ENCODE measurements at regions not wholly inside any gene's neighbourhood (a gene's known extent, or its start where the extent isn't known, plus 50 kb on each side); places are given as distances from the start of the nearest gene placed in this dataset.

GRCh38 chr7:118755067-118755625 lies 530.6 kb downstream of the ANKRD7 start:
- no peaks in the 10 kb centered on the region for H3K4me1 ChIP-seq (ENCODE audit: low read length)
- no peak overlapping the region for H2AFZ ChIP-seq (ENCODE audit: low read depth, low read length)
- no peaks in the 10 kb centered on the region for H3K36me3 ChIP-seq (replicated peaks; ENCODE audit: low read depth, low read length)
- no peaks in the 10 kb centered on the region for H3K27me3 ChIP-seq (ENCODE audit: low read depth, low read length)
- H3K9ac ChIP-seq (ENCODE audit: low read length) = no peak overlapping the region
- H3K4me2 ChIP-seq (ENCODE audit: low read length) = no peak overlapping the region
- H3K4me3 ChIP-seq (ENCODE audit: low read length) = no peak overlapping the region
- H4K20me1 ChIP-seq (ENCODE audit: insufficient read depth, low read length) = no peaks in the 10 kb centered on the region
- no peak overlapping the region for H3K27ac ChIP-seq (ENCODE audit: low read length)
- H3K9me3 ChIP-seq (ENCODE audit: insufficient read depth, low read length) = no peaks in the 10 kb centered on the region
- TF ChIP-seq EZH2phosphoT487 (IDR thresholded peaks at IDR 0.05; ENCODE audit: low read depth) (no peak), CTCF (IDR thresholded peaks at IDR 0.05; ENCODE audit: low read depth, low read length) (no peak)
- H3K79me2 ChIP-seq (ENCODE audit: low read length) = no peaks in the 10 kb centered on the region

DNA sequence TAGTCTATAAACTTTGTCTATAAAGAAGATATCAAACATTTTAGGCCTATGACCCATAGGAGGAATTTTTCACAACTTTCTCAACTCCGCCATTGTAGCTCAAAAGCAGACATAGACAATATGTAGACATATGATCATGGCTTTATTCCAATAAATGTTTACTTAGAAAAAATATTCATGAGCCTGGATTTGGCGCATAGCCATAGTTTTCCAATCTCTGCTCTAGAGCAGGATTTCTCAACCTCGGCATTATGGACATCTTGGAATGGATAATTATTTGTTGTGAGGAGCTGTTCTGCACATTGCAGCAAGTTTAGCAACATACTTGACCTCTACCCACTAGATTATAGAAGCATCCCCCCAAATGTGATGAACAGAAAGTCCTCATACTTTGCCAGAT lies 532.6 kb downstream of the ANKRD7 start:
- Histone ChIP-seq H3K9me3 (ENCODE audit: insufficient read depth, low read length) (no peaks in the 10 kb centered on the region), H3K79me2 (ENCODE audit: low read length) (no peaks in the 10 kb centered on the region), H3K4me3 (ENCODE audit: low read length) (no peak overlapping the region), H3K27ac (ENCODE audit: low read length) (no peak overlapping the region), H2AFZ (ENCODE audit: low read depth, low read length) (no peak overlapping the region), H3K4me2 (ENCODE audit: low read length) (no peak overlapping the region), H4K20me1 (ENCODE audit: insufficient read depth, low read length) (no peaks in the 10 kb centered on the region), H3K36me3 (replicated peaks; ENCODE audit: low read depth, low read length) (no peaks in the 10 kb centered on the region), H3K27me3 (ENCODE audit: low read depth, low read length) (no peaks in the 10 kb centered on the region), H3K4me1 (ENCODE audit: low read length) (no peaks in the 10 kb centered on the region), H3K9ac (ENCODE audit: low read length) (no peak overlapping the region)
- TF ChIP-seq EZH2phosphoT487 (IDR thresholded peaks at IDR 0.05; ENCODE audit: low read depth) (no peak), CTCF (IDR thresholded peaks at IDR 0.05; ENCODE audit: low read depth, low read length) (no peak)

- H3K9me3 ChIP-seq (ENCODE audit: insufficient read depth, low read length) = no peaks in the 10 kb centered on the region
- no peak overlapping the region for H3K4me2 ChIP-seq (ENCODE audit: low read length)
- TF ChIP-seq CTCF (IDR thresholded peaks at IDR 0.05; ENCODE audit: low read depth, low read length) = no peak
- no peak for TF ChIP-seq EZH2phosphoT487 (IDR thresholded peaks at IDR 0.05; ENCODE audit: low read depth)
- no peaks in the 10 kb centered on the region for H3K36me3 ChIP-seq (replicated peaks; ENCODE audit: low read depth, low read length)
- H3K79me2 ChIP-seq (ENCODE audit: low read length) = no peaks in the 10 kb centered on the region
- H3K9ac ChIP-seq (ENCODE audit: low read length) = no peak overlapping the region
- no peaks in the 10 kb centered on the region for H3K4me1 ChIP-seq (ENCODE audit: low read length)
- no peak overlapping the region for H3K27ac ChIP-seq (ENCODE audit: low read length)
- H3K4me3 ChIP-seq (ENCODE audit: low read length) = no peak overlapping the region
- no peak overlapping the region for H2AFZ ChIP-seq (ENCODE audit: low read depth, low read length)
- no peaks in the 10 kb centered on the region for H4K20me1 ChIP-seq (ENCODE audit: insufficient read depth, low read length)
- no peaks in the 10 kb centered on the region for H3K27me3 ChIP-seq (ENCODE audit: low read depth, low read length)
These were observed 534.1 kb downstream of the ANKRD7 start for GRCh38 chr7:118758582-118758981.

DNA sequence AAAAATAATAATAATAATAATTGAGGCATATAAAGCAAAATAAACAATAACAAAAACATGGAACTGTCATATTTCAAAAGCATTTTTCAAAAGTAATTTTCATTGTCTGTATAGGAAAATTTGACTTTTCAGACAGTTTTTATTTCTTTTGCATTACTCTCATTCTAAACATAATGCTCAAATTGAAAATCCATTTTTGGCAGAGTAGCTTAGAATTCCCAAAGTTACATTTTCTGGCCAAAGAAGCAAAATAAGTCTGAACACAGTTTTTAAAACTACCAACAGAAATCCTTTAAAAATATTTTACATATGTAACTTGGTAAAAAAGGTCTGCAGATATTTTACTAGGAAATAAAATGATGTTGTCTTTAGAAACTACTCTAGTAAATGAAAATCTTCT lies 535.4 kb downstream of the ANKRD7 start:
- Histone ChIP-seq H3K4me3 (ENCODE audit: low read length) (no peak overlapping the region), H3K4me2 (ENCODE audit: low read length) (no peak overlapping the region), H3K9me3 (ENCODE audit: insufficient read depth, low read length) (no peaks in the 10 kb centered on the region), H3K4me1 (ENCODE audit: low read length) (no peaks in the 10 kb centered on the region), H4K20me1 (ENCODE audit: insufficient read depth, low read length) (no peaks in the 10 kb centered on the region), H3K9ac (ENCODE audit: low read length) (no peak overlapping the region), H3K79me2 (ENCODE audit: low read length) (no peaks in the 10 kb centered on the region), H3K27me3 (ENCODE audit: low read depth, low read length) (no peaks in the 10 kb centered on the region), H3K27ac (ENCODE audit: low read length) (no peak overlapping the region), H3K36me3 (replicated peaks; ENCODE audit: low read depth, low read length) (no peaks in the 10 kb centered on the region), H2AFZ (ENCODE audit: low read depth, low read length) (no peak overlapping the region)
- no peak for TF ChIP-seq CTCF (IDR thresholded peaks at IDR 0.05; ENCODE audit: low read depth, low read length)
- no peak for TF ChIP-seq EZH2phosphoT487 (IDR thresholded peaks at IDR 0.05; ENCODE audit: low read depth)

All from OCI-LY3 (cell line).